K562 (cell line): ENCODE measurements at regions not wholly inside any gene's neighbourhood (a gene's known extent, or its start where the extent isn't known, plus 50 kb on each side); places are given as distances from the start of the nearest gene placed in this dataset.

ENCODE experiments used
- ATAC-seq: fragments of 200-7000 bp; cut with Tn5 transposase; 3 replicates; pipeline ENCODE4 v1.9.1; 2020; ENCODE audit warnings: moderate library complexity
- BruUV-seq: library from RNA; stranded (reverse); fragments of 400-500 nt; replicated peaks from 2 replicates; lab custom pipeline; 2021; lab: Mats Ljungman, UMichigan
- CTCF ChIA-PET: fragments of 300-600 bp; formaldehyde crosslinking; extraction: SDS; loops from one replicate; lab custom pipeline; 2021; ENCODE audit warnings: low intra/inter-chr PET ratio; lab: Yijun Ruan, JAX
- POLR2A ChIA-PET: fragments of 300-600, 350-650 bp; sonication (Branson Sonifier 250); formaldehyde crosslinking; extraction: SDS; loops from one replicate; lab custom pipeline; 2021; ENCODE audit warnings: antibody characterized with exemption, inconsistent platforms; lab: Yijun Ruan, JAX
- DNase-seq, 4 experiments: peaks; one replicate each; pipeline versions ENCODE4 v3.0.0 to v3.0.0-alpha.2; 2011 to 2018; ENCODE audit warnings: low spot score in 3 of 4, mixed read lengths in 3 of 4; ENCODE audit errors: extremely low read depth in 1 of 4
- FAIRE-seq: peaks from 2 replicates; lab custom pipeline; 2011; peaks lifted over from hg19 to GRCh38; lab: Jason Lieb, UNC
- H2AFZ ChIP-seq: 2 replicates; pipeline ENCODE4 v1.6.0; 2011; ENCODE audit warnings: low read depth, low read length, control low read depth, inconsistent platforms
- H3K27ac ChIP-seq: fragments of 200-600 bp; 3 replicates; pipeline ENCODE4 v1.8.0; 2011; ENCODE audit warnings: low read depth, mild to moderate bottlenecking, control low read depth, inconsistent platforms, low read length, moderate library complexity, mixed read lengths; ENCODE audit errors: extremely low read depth
- H3K27me3 ChIP-seq, 2 experiments: fragments of 300-600 bp in 1 of 2; 2 replicates in 1 of 2; 3 replicates in 1 of 2; pipeline versions ENCODE4 v1.6.0 to v1.8.0; 2011; ENCODE audit warnings: inconsistent platforms in 2 of 2, low read length in 2 of 2, mild to moderate bottlenecking in 1 of 2, mixed read lengths in 1 of 2, moderate library complexity in 1 of 2; ENCODE audit not compliant: control insufficient read depth in 2 of 2, insufficient read depth in 2 of 2
- H3K36me3 ChIP-seq: fragments of 300-600 bp; 3 replicates; pipeline ENCODE4 v1.8.0; 2011; ENCODE audit warnings: mild to moderate bottlenecking, low read length, inconsistent platforms; ENCODE audit not compliant: control insufficient read depth, insufficient read depth
- H3K4me1 ChIP-seq, 2 experiments: fragments of 200-600 bp in 1 of 2; replicated peaks in 1 of 2; 2 replicates in 1 of 2; 3 replicates in 1 of 2; pipeline versions ENCODE4 v1.5.1 to v1.8.0; 2011; ENCODE audit warnings: inconsistent platforms in 2 of 2, low read length in 2 of 2, mild to moderate bottlenecking in 1 of 2, mixed read lengths in 1 of 2, moderate library complexity in 1 of 2; ENCODE audit not compliant: control insufficient read depth in 2 of 2, insufficient read depth in 2 of 2
- H3K4me2 ChIP-seq: 2 replicates; pipeline ENCODE4 v1.6.1; 2011; ENCODE audit warnings: low read length, control low read depth, inconsistent platforms, mixed read lengths; ENCODE audit not compliant: insufficient read depth
- H3K4me3 ChIP-seq: fragments of 200-600 bp; sonication (generic), shearing (Covaris generic); 2 replicates; pipeline ENCODE4 v1.5.1; 2016; ENCODE audit warnings: control low read depth, inconsistent platforms
- H3K79me2 ChIP-seq: fragments of 200-600 bp; 3 replicates; pipeline ENCODE4 v1.8.0; 2011; ENCODE audit warnings: low read length, inconsistent platforms; ENCODE audit not compliant: control insufficient read depth, insufficient read depth
- H3K9ac ChIP-seq, 2 experiments: 2 replicates each; pipeline versions ENCODE4 v1.6.0 to v1.6.1; 2011; ENCODE audit warnings: low read depth in 2 of 2, low read length in 2 of 2, control low read depth in 1 of 2, inconsistent platforms in 1 of 2, mild to moderate bottlenecking in 1 of 2, mixed read lengths in 1 of 2; ENCODE audit not compliant: insufficient read depth in 1 of 2
- H3K9me1 ChIP-seq: one replicate; pipeline ENCODE4 v1.6.0; 2011; ENCODE audit warnings: inconsistent platforms, mild to moderate bottlenecking, low read length, moderate library complexity; ENCODE audit not compliant: control insufficient read depth, insufficient read depth
- H3K9me3 ChIP-seq: replicated peaks from 2 replicates; pipeline ENCODE4 v1.5.1; 2011; ENCODE audit warnings: low read depth, low read length, inconsistent platforms; ENCODE audit not compliant: control insufficient read depth, insufficient read depth
- H4K20me1 ChIP-seq: replicated peaks from 2 replicates; pipeline ENCODE4 v1.6.1; 2011; ENCODE audit warnings: low read length, inconsistent platforms, mixed read lengths; ENCODE audit not compliant: control insufficient read depth, insufficient read depth
- BCL6 ChIP-seq: fragments of 250-450 bp; sonication (Bioruptor Pico); IDR thresholded peaks from 2 replicates; pipeline ENCODE4 v1.4.0; 2020
- BCLAF1 ChIP-seq, 2 experiments: fragments of 450-650 bp in 1 of 2; IDR thresholded peaks; 2 replicates each; pipeline ENCODE4 v1.6.1; 2011 to 2017; ENCODE audit warnings: low read depth in 2 of 2, antibody characterized with exemption in 1 of 2, borderline replicate concordance in 1 of 2, low read length in 1 of 2, mild to moderate bottlenecking in 1 of 2, mixed read lengths in 1 of 2; ENCODE audit not compliant: control insufficient read depth in 1 of 2
- BMI1 ChIP-seq: fragments of 150-350 bp; IDR thresholded peaks from 2 replicates; pipeline ENCODE4 v1.6.1; 2014; ENCODE audit warnings: low read length
- CBFB ChIP-seq: sonication (generic); formaldehyde crosslinking; IDR thresholded peaks from 2 replicates; pipeline ENCODE4 v1.4.0; 2020; ENCODE audit warnings: mild to moderate bottlenecking, missing genetic modification reagents
- CBX8 ChIP-seq: fragments of 200-600 bp; sonication (generic); IDR thresholded peaks from 2 replicates; pipeline ENCODE4 v1.6.1; 2012; ENCODE audit warnings: borderline replicate concordance, mixed run types, low read depth, mild to moderate bottlenecking, moderate library complexity, mixed read lengths, low read length, control low read depth, inconsistent platforms; ENCODE audit not compliant: poor library complexity, severe bottlenecking; ENCODE audit errors: extremely low read depth
- GATAD2B ChIP-seq: fragments of 450-650 bp; IDR thresholded peaks from 2 replicates; pipeline ENCODE4 v1.6.1; 2017; ENCODE audit warnings: mild to moderate bottlenecking, borderline replicate concordance
- ILF3 ChIP-seq: fragments of 450-650 bp; IDR thresholded peaks from 2 replicates; pipeline ENCODE4 v1.6.1; 2018; ENCODE audit warnings: antibody characterized with exemption, mild to moderate bottlenecking, moderate library complexity, borderline replicate concordance
- PHB ChIP-seq: fragments of 250-450 bp; sonication (Bioruptor Pico); IDR thresholded peaks from 2 replicates; pipeline ENCODE4 v1.5.0; 2021
- PTBP1 ChIP-seq: fragments of 200-400 bp; formaldehyde crosslinking; IDR thresholded peaks from 2 replicates; pipeline ENCODE4 v1.6.1; 2017; ENCODE audit warnings: low read depth, low read length
- PTTG1 ChIP-seq: fragments of 450-650 bp; IDR thresholded peaks from 2 replicates; pipeline ENCODE4 v1.6.1; 2016; ENCODE audit warnings: low read depth, mild to moderate bottlenecking, missing genetic modification characterization, missing compliant biosample characterization
- PURB ChIP-seq: sonication (generic); formaldehyde crosslinking; IDR thresholded peaks from 2 replicates; pipeline ENCODE4 v1.9.0; 2021; ENCODE audit warnings: low read depth, mild to moderate bottlenecking, missing genetic modification reagents
- SMAD1 ChIP-seq: fragments of 150-350 bp; IDR thresholded peaks from 2 replicates; pipeline ENCODE4 v1.6.1; 2014; ENCODE audit warnings: low read length, low read depth; ENCODE audit not compliant: partially characterized antibody
- SUPT5H ChIP-seq: fragments of 450-650 bp; IDR thresholded peaks from 2 replicates; pipeline ENCODE4 v1.6.1; 2016
- TCF7L2 ChIP-seq: fragments of 150-350 bp; IDR thresholded peaks from 2 replicates; pipeline ENCODE4 v1.6.1; 2016; ENCODE audit warnings: low read depth, mild to moderate bottlenecking, low read length, moderate library complexity
- TFAP4 ChIP-seq: sonication (generic); formaldehyde crosslinking; IDR thresholded peaks from 2 replicates; pipeline ENCODE4 v1.8.0; 2022; ENCODE audit warnings: missing genetic modification reagents, mild to moderate bottlenecking, moderate library complexity, borderline replicate concordance
- U2AF1 ChIP-seq: fragments of 200-400 bp; formaldehyde crosslinking; optimal IDR thresholded peaks from 2 replicates; pipeline ENCODE3; 2017; ENCODE audit warnings: mild to moderate bottlenecking, low read depth, low read length, moderate library complexity
- ZBTB17 ChIP-seq: fragments of 450-650 bp; formaldehyde crosslinking; IDR thresholded peaks from 2 replicates; pipeline ENCODE4 v1.4.0; 2020; ENCODE audit warnings: mild to moderate bottlenecking
- ZNF184 ChIP-seq: sonication (generic); formaldehyde crosslinking; IDR thresholded peaks from 2 replicates; pipeline ENCODE4 v1.5.0; 2020; ENCODE audit warnings: missing genetic modification reagents
- ZNF583 ChIP-seq: fragments of 250-450 bp; sonication (Bioruptor Pico); IDR thresholded peaks from 2 replicates; pipeline ENCODE4 v1.4.0; 2020
- WGBS: fragments of 100-300 bp; shearing (Covaris generic); methylation state at CpG from one replicate; pipeline ENCODE4 v1.1.6; 2016; ENCODE audit warnings: low coverage, mixed read lengths; ENCODE audit not compliant: insufficient coverage; ENCODE audit errors: missing lambda C conversion rate; 5-methylcytosine and 5-hydroxymethylcytosine counted together
- in situ Hi-C: fragments of 300-500 bp; cut with MboI; formaldehyde crosslinking; loops from 4 replicates; pipeline ENCODE4 v1.15.0; 2018; ENCODE audit warnings: inconsistent platforms, mixed read lengths
- intact Hi-C: fragments of 100-400 bp; cut with micrococcal nuclease; formaldehyde crosslinking; loops from 2 replicates; pipeline ENCODE4 v1.14.2; 2022

DNA sequence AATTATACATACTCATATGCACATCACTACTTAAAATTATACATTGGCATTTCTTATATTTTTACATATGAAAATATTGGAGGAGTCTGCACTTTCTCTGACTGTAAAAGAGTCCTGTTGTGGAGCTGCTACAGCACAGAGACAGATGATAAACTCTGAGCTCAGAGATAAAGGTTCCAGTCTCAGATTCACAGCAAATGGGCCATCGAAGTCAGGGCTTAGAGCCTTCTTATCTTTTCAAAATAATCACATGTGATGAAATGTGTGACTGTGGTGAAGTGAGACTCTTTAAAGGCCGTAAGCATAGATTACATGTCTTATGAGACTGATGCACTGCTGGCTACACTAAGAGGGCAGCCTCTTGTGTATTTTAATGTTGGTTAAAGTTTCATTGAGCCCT lies 187.5 kb upstream of the SYNPR start:
- H3K36me3 ChIP-seq: no peaks in the 10 kb centered on the region
- in situ Hi-C loops (no loop called here), intact Hi-C loops (no loop called here)
- FAIRE-seq (no peak), DNase-seq (no peak), ATAC-seq (no peak)
- H3K4me3 ChIP-seq: no peak overlapping the region
- no peaks in the 10 kb centered on the region for H3K9me1 ChIP-seq
- CTCF ChIA-PET: no interaction called here
- POLR2A ChIA-PET: no interaction called here
- no peak overlapping the region for H2AFZ ChIP-seq
- 0% methylated on average over 2 of the region's 2 CpGs for WGBS
- BruUV-seq: no TSS peak
- no peak overlapping the region for H3K9ac ChIP-seq
- H3K79me2 ChIP-seq: no peaks in the 10 kb centered on the region
- H3K4me1 ChIP-seq: no peaks in the 10 kb centered on the region
- no peak overlapping the region for H3K27ac ChIP-seq
- H3K9me3 ChIP-seq: no peaks in the 10 kb centered on the region
- no peak overlapping the region for H3K4me2 ChIP-seq
- no peaks in the 10 kb centered on the region for H3K27me3 ChIP-seq
- no peaks in the 10 kb centered on the region for H4K20me1 ChIP-seq
- TF ChIP-seq GATAD2B: no peak
- no peak for TF ChIP-seq ILF3
- TF ChIP-seq PTTG1: no peak
- TF ChIP-seq U2AF1: no peak
- TF ChIP-seq PTBP1: no peak
- no peak for TF ChIP-seq PHB (CRISPR knock-in tag)
- no peak for TF ChIP-seq PURB (CRISPR knock-in tag)
- no peak for TF ChIP-seq ZBTB17 (CRISPR knock-in tag)
- no peak for TF ChIP-seq BCLAF1 (IDR thresholded peaks at IDR 0.05; ENCODE audit: borderline replicate concordance in 1 of 2, control insufficient read depth in 1 of 2, low read depth in 2 of 2, low read length in 1 of 2)
- TF ChIP-seq ZNF184 (CRISPR knock-in tag): no peak
- no peak for TF ChIP-seq SMAD1
- TF ChIP-seq BCL6: no peak
- no peak for TF ChIP-seq CBX8
- no peak for TF ChIP-seq TCF7L2
- no peak for TF ChIP-seq CBFB (CRISPR knock-in tag)
- no peak for TF ChIP-seq TFAP4 (CRISPR knock-in tag)
- no peak for TF ChIP-seq ZNF583 (CRISPR knock-in tag)
- no peak for TF ChIP-seq BMI1
- TF ChIP-seq SUPT5H: no peak
